SKM-1 (cell line): ENCODE measurements at regions not wholly inside any gene's neighbourhood (a gene's known extent, or its start where the extent isn't known, plus 50 kb on each side); places are given as distances from the start of the nearest gene placed in this dataset.

Experiments
- DNase-seq: peaks from one replicate; lab custom pipeline; 2025; ENCODE audit not compliant: unreplicated experiment; lab: John Stamatoyannopoulos, UW

- no peak for DNase-seq
These were observed 50.3 kb downstream of the PLXNA1 start for GRCh38 chr3:127033171-127033570.

- DNase-seq: no peak
These were observed 50.9 kb downstream of the PLXNA1 start for GRCh38 chr3:127033786-127034185.

GRCh38 chr3:127034195-127034989 lies 51.5 kb downstream of the PLXNA1 start:
- no peak for DNase-seq

GRCh38 chr3:127034990-127035652 lies 52.2 kb downstream of the PLXNA1 start:
- no peak for DNase-seq

GRCh38 chr3:127035677-127036076 lies 52.8 kb downstream of the PLXNA1 start:
- DNase-seq: no peak

GRCh38 chr3:127036209-127037020 lies 53.5 kb downstream of the PLXNA1 start:
- DNase-seq: no peak

GRCh38 chr3:127037021-127037400 lies 54.1 kb downstream of the PLXNA1 start:
- no peak for DNase-seq

- no peak for DNase-seq
These were observed 54.5 kb downstream of the PLXNA1 start for GRCh38 chr3:127037418-127037841.

- DNase-seq: no peak
These were observed 55.1 kb downstream of the PLXNA1 start for GRCh38 chr3:127037971-127038446.

GRCh38 chr3:127038466-127038865 lies 55.6 kb downstream of the PLXNA1 start:
- no peak for DNase-seq

- DNase-seq: no peak
These were observed 56.1 kb downstream of the PLXNA1 start for GRCh38 chr3:127038923-127039581.

GRCh38 chr3:127039719-127040118 lies 56.8 kb downstream of the PLXNA1 start:
- DNase-seq: no peak

GRCh38 chr3:127040216-127040615 lies 57.3 kb downstream of the PLXNA1 start:
- DNase-seq: no peak

GRCh38 chr3:127041264-127041820 lies 58.4 kb downstream of the PLXNA1 start:
- DNase-seq: no peak

GRCh38 chr3:127041933-127042332 lies 59.0 kb downstream of the PLXNA1 start:
- DNase-seq: no peak

- no peak for DNase-seq
These were observed 59.7 kb downstream of the PLXNA1 start for GRCh38 chr3:127042634-127043033.

GRCh38 chr3:127043041-127043641 lies 60.2 kb downstream of the PLXNA1 start:
- no peak for DNase-seq

- no peak for DNase-seq
These were observed 61.0 kb downstream of the PLXNA1 start for GRCh38 chr3:127043731-127044510.

- DNase-seq: no peak
These were observed 62.1 kb downstream of the PLXNA1 start for GRCh38 chr3:127044996-127045395.
